Astrocyte of the cerebellum (primary cell): ENCODE measurements at regions not wholly inside any gene's neighbourhood (a gene's known extent, or its start where the extent isn't known, plus 50 kb on each side); places are given as distances from the start of the nearest gene placed in this dataset.

Experiments
- DNase-seq: peaks from one replicate; pipeline ENCODE4 v3.0.0-alpha.2; 2011; ENCODE audit warnings: low read depth
- H3K4me3 ChIP-seq: 2 replicates; pipeline ENCODE4 v1.5.1; 2011; ENCODE audit warnings: mild to moderate bottlenecking, low read depth, low read length, moderate library complexity
- CTCF ChIP-seq: IDR thresholded peaks from 2 replicates; pipeline ENCODE4 v1.5.1; 2012; ENCODE audit warnings: low read length, low read depth, moderate library complexity, mild to moderate bottlenecking; ENCODE audit errors: missing control alignments
- in situ Hi-C: cut with HindIII; loops from 2 replicates; pipeline ENCODE4 v1.10.0; 2017; ENCODE audit warnings: low sequenced_read_pairs

- TF ChIP-seq CTCF, result no peak
- in situ Hi-C loops, result no loop called here
- DNase-seq, result no peak
- H3K4me3 ChIP-seq, result no peak overlapping the region
Measured at GRCh38 chr6:166678426-166678825, 51.4 kb upstream of the RPS6KA2 start.

GRCh38 chr6:166677941-166678340 lies 50.9 kb upstream of the RPS6KA2 start:
- in situ Hi-C loops, result no loop called here
- H3K4me3 ChIP-seq, result no peak overlapping the region
- no peak for DNase-seq
- TF ChIP-seq CTCF, result no peak
